Uterus (tissue), 3 donors: ENCODE measurements at regions not wholly inside any gene's neighbourhood (a gene's known extent, or its start where the extent isn't known, plus 50 kb on each side); places are given as distances from the start of the nearest gene placed in this dataset.
"Not testable (repeated sequence)": the region's sequence is repeated elsewhere in the genome, so short reads cannot be mapped to it uniquely, and the experiment has no call there.

Experiments used
- DNase-seq, 2 donors: peaks; one replicate each; pipeline ENCODE4 v3.0.0-alpha.2; 2019 to 2020
- H3K27ac ChIP-seq, 2 donors: fragments of 200-600 bp; sonication (generic); 1 replicate in 1 of 2; 2 replicates in 1 of 2; pipeline ENCODE4 v1.5.1; 2016 to 2018
- H3K27me3 ChIP-seq, 2 donors: fragments of 200-600 bp; sonication (generic); one replicate each; pipeline ENCODE4 v1.5.1; 2018 to 2019; ENCODE audit warnings: control low read depth in 1 of 2
- H3K36me3 ChIP-seq, 2 donors: fragments of 200-600 bp; sonication (generic); one replicate each; pipeline ENCODE4 v1.5.1; 2019; ENCODE audit warnings: control low read depth in 1 of 2
- H3K4me1 ChIP-seq, 2 donors: fragments of 200-600 bp; sonication (generic); one replicate each; pipeline ENCODE4 v1.5.1; 2018 to 2019; ENCODE audit warnings: control low read depth in 1 of 2
- H3K4me3 ChIP-seq, 2 donors: fragments of 200-600 bp; sonication (generic); 1 replicate in 1 of 2; 2 replicates in 1 of 2; pipeline ENCODE4 v1.5.1; 2018 to 2019; ENCODE audit warnings: mild to moderate bottlenecking in 1 of 2
- H3K9me3 ChIP-seq, 2 donors: fragments of 200-600 bp; sonication (generic); one replicate each; pipeline ENCODE4 v1.5.1; 2019; ENCODE audit warnings: control low read depth in 1 of 2
- CTCF ChIP-seq, 4 experiments: fragments of 200-600 bp in 2 of 4; fragments of 450-650 bp in 2 of 4; sonication (generic) in 2 of 4; IDR thresholded peaks; one replicate each; pipeline ENCODE4 v1.5.1; 2016 to 2019; ENCODE audit warnings: antibody characterized with exemption in 4 of 4, mild to moderate bottlenecking in 2 of 4, moderate library complexity in 1 of 4
- POLR2A ChIP-seq, 2 donors: fragments of 450-650 bp; IDR thresholded peaks; one replicate each; pipeline ENCODE4 v1.6.1; 2016; ENCODE audit warnings: antibody characterized with exemption in 2 of 2, mild to moderate bottlenecking in 1 of 2, moderate library complexity in 1 of 2
- intact Hi-C: fragments of 100-400 bp; cut with DNase I; formaldehyde crosslinking; loops from one replicate; pipeline ENCODE4 v1.15.1; 2023; ENCODE audit warnings: low total_unique reads
- donor health status: DM: yes; HTN: yes; CAD: no.

GRCh38 chr19:31885280-31885853, 460.0 kb upstream of the ZNF507 start:
- H3K27me3 ChIP-seq = no peaks in the 10 kb centered on the region
- TF ChIP-seq POLR2A (IDR thresholded peaks at IDR 0.05) (no peak), CTCF (IDR thresholded peaks at IDR 0.05) (no peak)
- H3K27ac ChIP-seq = no peak overlapping the region
- no peaks in the 10 kb centered on the region for H3K4me1 ChIP-seq
- H3K4me3 ChIP-seq = no peak overlapping the region
- H3K36me3 ChIP-seq = no peaks in the 10 kb centered on the region
- intact Hi-C loops = no loop called here
- no peaks in the 10 kb centered on the region for H3K9me3 ChIP-seq
- no peak for DNase-seq

DNA sequence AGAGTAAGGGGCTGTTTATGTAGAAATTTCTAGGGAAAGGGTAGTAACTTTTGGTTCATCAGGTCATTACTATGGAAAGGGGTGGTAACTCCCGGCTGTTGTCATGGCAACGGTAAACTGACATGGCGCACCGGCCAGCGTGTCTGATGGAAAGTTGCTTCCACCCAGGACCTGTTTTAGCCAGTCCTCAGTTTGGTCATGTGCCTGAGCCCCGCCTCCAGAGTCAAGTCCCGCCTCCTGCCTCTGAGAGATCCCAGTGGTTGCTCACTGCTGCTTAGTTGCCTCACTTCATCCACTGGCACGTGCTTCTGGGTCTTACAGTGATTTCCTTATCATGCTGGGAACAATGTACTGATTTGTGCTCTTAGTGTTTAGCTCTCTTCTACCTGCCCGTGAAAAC, 455.2 kb upstream of the ZNF507 start:
- H3K36me3 ChIP-seq = no peaks in the 10 kb centered on the region
- H3K27ac ChIP-seq = no peak overlapping the region
- no peak overlapping the region for H3K4me3 ChIP-seq
- no peak for TF ChIP-seq CTCF (IDR thresholded peaks at IDR 0.05)
- TF ChIP-seq POLR2A (IDR thresholded peaks at IDR 0.05) = no peak
- intact Hi-C loops = no loop called here
- no peak for DNase-seq
- H3K27me3 ChIP-seq = no peaks in the 10 kb centered on the region
- H3K4me1 ChIP-seq = no peaks in the 10 kb centered on the region
- no peaks in the 10 kb centered on the region for H3K9me3 ChIP-seq

DNA sequence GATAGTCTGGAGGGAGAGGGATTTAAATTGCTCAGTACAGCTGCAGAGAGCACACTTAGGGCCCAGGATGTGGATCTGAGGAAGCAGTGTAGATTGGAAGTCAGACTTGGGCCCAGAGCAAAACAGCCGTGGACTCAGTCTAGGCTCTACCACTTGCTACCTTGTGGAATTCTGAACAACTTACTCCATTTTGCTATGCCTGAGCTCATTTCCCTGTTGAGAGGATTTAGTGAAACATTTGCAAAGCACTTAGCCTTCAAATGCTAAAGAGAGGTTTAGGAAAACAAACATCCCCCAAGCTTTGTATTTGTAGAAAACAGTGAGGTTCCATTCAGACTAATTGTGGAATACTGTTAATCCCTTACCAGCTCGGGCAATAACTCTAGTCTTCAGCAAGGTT, 453.4 kb upstream of the ZNF507 start:
- Histone ChIP-seq H3K27ac (no peak overlapping the region), H3K36me3 (no peaks in the 10 kb centered on the region), H3K9me3 (no peaks in the 10 kb centered on the region), H3K4me1 (no peaks in the 10 kb centered on the region), H3K4me3 (no peak overlapping the region), H3K27me3 (no peaks in the 10 kb centered on the region)
- no peak for DNase-seq
- TF ChIP-seq CTCF (IDR thresholded peaks at IDR 0.05) = no peak
- no peak for TF ChIP-seq POLR2A (IDR thresholded peaks at IDR 0.05)
- intact Hi-C loops = no loop called here

GRCh38 chr19:31893491-31893890, 451.9 kb upstream of the ZNF507 start:
- H3K4me1 ChIP-seq, H3K36me3 ChIP-seq, H3K27me3 ChIP-seq, H3K4me3 ChIP-seq, H3K27ac ChIP-seq, H3K9me3 ChIP-seq, intact Hi-C loops, DNase-seq: not testable (repeated sequence)

DNA sequence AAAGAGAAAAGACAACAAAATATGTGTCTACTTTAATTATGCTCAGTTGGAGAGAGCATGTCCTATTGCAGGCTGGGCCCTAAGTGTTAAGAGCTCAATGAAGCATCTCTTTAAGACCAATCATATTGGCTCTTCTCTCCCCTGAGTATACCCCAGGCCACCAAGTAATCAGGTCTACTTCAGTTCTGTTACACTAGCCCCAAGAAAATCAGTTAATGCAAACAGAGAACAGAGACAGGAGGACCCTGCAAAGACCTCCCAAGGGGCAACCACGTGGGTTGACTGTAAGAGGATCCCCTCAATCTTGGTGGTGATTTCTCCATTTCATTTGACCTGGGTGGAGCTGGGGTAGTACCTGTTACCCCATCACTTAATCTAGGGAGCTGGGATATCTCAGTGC, 451.0 kb upstream of the ZNF507 start:
- no peak for DNase-seq
- intact Hi-C loops = no loop called here
- Histone ChIP-seq H3K9me3 (no peaks in the 10 kb centered on the region), H3K4me3 (no peak overlapping the region), H3K27me3 (no peaks in the 10 kb centered on the region), H3K4me1 (no peaks in the 10 kb centered on the region), H3K27ac (no peak overlapping the region), H3K36me3 (no peaks in the 10 kb centered on the region)
- no peak for TF ChIP-seq CTCF (IDR thresholded peaks at IDR 0.05)
- TF ChIP-seq POLR2A (IDR thresholded peaks at IDR 0.05) = no peak

- intact Hi-C loops = no loop called here
- no peak for TF ChIP-seq CTCF (IDR thresholded peaks at IDR 0.05)
- no peak for TF ChIP-seq POLR2A (IDR thresholded peaks at IDR 0.05)
- H3K4me3 ChIP-seq = no peak overlapping the region
- H3K4me1 ChIP-seq = no peaks in the 10 kb centered on the region
- no peaks in the 10 kb centered on the region for H3K36me3 ChIP-seq
- no peaks in the 10 kb centered on the region for H3K27me3 ChIP-seq
- DNase-seq = no peak
- H3K27ac ChIP-seq = no peak overlapping the region
- H3K9me3 ChIP-seq = no peaks in the 10 kb centered on the region
These were observed 448.1 kb upstream of the ZNF507 start for GRCh38 chr19:31897292-31897691.
